A172 (cell line): ENCODE measurements at regions not wholly inside any gene's neighbourhood (a gene's known extent, or its start where the extent isn't known, plus 50 kb on each side); places are given as distances from the start of the nearest gene placed in this dataset.

Experiments
- DNase-seq: peaks from one replicate; pipeline ENCODE4 v3.0.0-alpha.2; 2015; ENCODE audit warnings: low spot score

DNA sequence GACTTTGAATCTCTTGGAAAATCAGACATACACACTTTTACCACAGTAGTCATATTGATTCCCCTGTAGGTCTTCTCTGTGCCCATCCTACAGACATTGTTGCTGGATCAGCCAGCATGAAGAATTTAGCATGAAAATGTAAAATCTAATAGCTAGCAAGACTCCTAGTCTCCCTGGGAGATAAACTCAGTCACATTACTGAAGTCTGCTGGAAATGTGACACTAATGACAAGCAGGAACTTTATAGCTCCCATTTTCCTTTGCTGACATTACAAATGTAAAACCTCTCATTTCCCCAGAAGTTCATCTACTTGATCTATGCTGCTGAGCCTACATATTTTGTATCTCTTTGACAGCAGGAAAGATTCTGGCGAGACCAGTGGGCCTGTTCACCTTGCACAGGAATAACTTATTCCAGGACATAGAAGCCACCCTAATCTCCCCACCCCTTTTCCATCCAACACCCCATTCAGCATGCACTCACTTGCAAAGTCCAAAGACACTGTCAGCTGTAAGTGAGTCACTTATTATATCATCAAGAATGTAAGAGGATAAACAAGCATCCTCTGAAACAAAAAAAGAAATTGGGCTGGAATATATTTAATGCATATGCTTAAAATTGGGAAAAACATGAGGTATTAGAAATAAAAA is 648.3 kb upstream of the PKDCC start:
- DNase-seq = no peak

GRCh38 chr2:41400088-41400665 is 647.6 kb upstream of the PKDCC start:
- peak; percentile 10 for DNase-seq

- no peak for DNase-seq
These were observed 642.4 kb upstream of the PKDCC start for GRCh38 chr2:41405441-41405840.

GRCh38 chr2:41409328-41409727 is 638.5 kb upstream of the PKDCC start:
- no peak for DNase-seq

DNA sequence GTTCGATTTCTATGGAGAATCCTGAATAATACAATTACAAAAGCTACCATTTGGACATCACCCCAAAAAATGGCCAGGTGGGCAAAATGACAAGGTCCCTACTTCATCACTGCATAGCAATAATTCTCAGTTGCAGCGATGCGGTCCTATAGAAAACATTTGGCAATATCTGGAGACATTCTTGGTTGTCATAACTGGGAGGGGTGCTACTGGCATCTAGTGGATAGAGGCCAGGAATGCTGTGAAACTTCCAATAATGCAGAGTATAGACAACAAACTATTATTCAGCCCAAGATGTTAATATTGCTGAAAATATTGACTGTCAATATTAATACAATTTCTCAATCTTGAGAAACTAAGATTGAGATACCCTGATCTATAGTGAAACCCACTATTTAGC is 637.8 kb upstream of the PKDCC start:
- no peak for DNase-seq

DNA sequence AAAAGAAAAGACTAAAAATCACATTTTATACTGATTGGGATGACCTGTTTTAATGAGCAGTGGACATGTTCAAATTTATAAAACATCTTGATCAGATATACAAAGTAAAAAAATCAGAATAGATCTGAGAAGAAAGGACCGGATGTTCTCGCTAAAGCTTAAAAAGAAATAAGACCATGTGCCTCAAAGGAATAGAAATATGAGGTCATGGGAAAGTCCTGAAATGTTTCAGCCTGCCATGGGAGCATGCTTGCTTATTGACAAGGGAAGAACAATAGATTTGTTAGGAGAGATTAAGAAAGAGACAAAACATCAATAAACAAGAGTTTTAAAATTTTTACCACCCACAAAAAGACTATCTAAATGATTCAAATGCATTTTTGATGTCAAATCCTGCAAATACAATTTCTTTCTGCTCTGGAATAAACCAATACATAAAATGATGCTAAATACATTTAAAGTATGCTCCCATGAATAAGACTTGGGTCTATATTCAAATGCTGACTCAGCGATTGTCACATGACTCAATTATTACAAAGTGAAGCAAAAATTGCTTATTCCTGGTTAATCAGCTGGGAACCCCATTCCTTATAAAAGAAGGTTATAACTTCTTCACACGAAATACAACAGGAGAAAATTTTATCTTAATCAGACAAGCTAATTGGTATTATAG is 633.9 kb upstream of the PKDCC start:
- DNase-seq = no peak

GRCh38 chr2:41414486-41415230 is 633.2 kb upstream of the PKDCC start:
- DNase-seq = peak; percentile 39

DNA sequence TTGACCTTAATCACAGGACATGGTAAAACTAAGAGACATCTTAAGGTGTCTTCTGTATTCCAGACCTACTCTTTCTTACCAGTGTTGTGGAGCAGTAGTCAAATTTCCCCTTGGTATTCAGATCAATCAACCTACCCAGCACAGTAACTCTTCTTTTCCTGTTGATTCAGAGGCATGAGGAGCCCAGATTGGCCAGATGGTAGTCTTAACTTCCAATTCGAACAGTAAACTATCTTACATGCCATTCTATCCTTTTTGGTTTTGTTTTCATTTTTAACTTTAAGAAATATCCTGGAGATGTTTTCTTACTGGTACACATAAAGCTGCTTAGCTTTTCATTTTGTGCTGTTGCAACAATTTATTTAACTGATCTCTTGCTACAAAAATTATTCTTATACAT is 630.3 kb upstream of the PKDCC start:
- no peak for DNase-seq

DNA sequence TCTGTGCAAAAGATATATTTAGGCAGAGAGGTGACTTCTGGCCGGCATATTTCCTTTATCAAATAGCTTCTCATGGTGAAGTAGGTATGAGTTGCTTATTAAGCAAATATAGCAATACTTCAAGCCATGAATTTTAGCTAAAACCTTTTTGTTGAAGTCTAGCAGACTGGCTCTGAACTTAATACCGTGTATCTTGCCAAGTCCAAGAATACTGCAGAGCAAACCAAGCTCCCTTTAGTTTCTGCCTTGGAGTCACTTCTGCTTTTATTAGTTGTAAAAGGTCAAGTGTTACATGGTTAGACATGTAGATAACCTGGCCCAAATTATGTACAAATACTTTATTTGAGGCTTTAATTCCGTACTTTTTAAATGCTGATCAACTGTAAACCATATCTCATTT is 627.6 kb upstream of the PKDCC start:
- no peak for DNase-seq

- no peak for DNase-seq
These were observed 626.9 kb upstream of the PKDCC start for GRCh38 chr2:41420872-41421271.

DNA sequence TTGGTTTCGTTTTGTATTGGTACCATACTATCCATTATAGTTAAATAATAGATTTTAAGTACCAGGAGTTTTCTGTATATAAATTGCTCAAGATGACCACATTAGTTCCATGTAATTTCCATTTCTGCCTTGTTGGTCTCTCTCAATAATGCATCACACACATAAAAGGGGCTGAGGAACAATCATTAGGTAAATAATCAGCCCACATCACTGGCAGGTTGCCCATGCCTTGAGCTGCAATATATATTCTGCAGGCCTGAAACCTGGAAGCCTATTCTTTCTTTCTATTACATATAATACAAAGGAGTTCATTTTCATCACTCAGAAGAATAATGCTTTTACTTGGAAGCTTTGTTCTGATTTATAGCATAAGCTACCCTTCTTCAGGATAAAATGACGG is 616.1 kb upstream of the PKDCC start:
- no peak for DNase-seq

DNA sequence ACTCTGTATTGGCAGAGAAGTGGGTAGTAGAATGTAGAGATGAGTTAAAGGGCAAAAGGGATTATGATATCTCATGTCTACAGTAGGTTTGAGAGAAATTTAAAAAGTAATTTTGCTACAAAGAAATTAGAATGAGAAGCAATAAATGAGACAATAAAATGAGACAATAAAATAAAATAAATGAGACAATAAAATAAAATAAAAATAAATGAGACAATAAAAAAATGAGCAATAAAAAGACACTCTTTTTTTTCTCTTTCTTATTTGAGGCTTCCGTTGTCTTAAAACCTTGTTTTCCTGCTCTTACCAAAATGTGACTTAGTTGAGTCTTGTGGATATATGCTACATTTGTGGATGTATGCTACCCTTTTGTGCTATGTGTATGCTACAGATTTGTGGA is 615.4 kb upstream of the PKDCC start:
- DNase-seq = no peak

- no peak for DNase-seq
These were observed 612.8 kb upstream of the PKDCC start for GRCh38 chr2:41434991-41435390.

- DNase-seq = no peak
These were observed 605.9 kb upstream of the PKDCC start for GRCh38 chr2:41441958-41442357.

DNA sequence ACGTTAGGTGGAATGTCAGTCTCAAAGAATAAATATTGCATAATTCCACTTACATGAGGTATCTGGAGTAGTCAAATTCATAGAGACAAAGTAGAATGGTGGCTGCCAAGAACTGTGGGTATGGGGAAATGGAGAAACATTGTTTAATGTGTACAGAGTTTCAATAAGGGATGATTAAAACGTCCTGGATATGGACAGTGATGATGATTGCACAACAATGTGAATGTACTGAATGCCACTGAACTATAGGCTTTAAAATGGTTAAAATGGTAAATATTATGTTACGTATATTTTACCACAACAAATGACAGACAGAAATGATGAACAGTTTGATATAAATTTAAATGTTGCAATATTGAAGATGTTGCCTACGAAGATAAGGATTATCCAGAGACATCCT is 602.0 kb upstream of the PKDCC start:
- DNase-seq = no peak

DNA sequence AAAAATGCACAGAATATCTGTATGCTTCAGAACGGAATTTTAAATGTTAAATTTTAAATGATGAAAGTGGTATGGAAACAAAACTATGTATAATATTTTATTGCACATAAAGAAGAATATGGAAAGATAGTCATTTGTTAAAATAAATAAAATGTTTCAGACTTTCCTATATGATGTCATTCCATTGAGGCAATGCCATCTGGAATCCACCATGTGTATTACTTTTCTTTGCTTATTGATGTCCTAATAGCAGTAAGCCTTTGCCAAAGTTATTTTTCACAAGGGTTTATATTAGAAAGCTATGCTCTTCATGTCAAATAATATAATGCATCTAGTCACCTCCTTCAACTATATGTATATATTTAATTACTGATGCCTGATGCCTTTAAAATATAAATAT is 601.6 kb upstream of the PKDCC start:
- no peak for DNase-seq

DNA sequence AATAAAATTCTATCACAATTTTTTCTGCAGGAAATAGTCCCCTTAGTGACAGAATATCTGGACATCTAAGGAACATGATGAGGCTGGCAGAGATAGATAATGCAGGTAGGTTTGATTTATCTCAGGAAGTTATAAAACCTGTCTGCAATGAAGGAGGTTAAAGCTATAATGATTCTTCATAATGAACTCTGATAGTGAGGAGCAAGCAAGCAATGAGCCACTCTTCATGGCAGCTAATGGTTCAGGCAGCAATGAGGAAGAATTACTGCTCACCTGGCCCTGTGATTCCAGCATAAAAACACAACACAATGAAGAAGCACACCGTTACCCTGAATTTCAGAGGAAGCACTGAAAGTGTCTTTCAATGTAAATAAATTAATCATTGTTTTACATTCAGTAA is 599.6 kb upstream of the PKDCC start:
- DNase-seq = no peak

GRCh38 chr2:41457026-41457425 is 590.8 kb upstream of the PKDCC start:
- DNase-seq = no peak

GRCh38 chr2:41460661-41461060 is 587.2 kb upstream of the PKDCC start:
- DNase-seq = no peak

DNA sequence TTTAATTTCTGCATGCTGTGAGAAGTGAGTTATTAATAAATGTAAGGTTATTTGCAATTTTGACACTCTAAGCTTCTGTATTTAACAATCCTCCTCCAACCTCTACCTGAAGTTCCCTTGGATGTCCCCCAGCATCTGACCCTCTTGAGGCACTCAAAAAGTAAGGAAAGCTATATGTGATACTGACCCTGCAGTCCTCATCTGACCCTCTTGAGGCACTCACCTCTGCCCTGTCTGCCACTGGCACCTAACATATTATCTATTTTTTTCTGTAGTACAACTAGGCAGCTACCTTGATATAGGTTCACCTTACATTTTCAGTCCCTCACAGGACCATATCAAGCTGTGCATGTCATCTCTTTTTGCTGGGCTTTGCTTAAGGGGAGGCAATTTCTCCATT is 583.4 kb upstream of the PKDCC start:
- no peak for DNase-seq

GRCh38 chr2:41475959-41476358 is 571.9 kb upstream of the PKDCC start:
- DNase-seq = no peak

- no peak for DNase-seq
These were observed 565.2 kb upstream of the PKDCC start for GRCh38 chr2:41482659-41483058.

DNA sequence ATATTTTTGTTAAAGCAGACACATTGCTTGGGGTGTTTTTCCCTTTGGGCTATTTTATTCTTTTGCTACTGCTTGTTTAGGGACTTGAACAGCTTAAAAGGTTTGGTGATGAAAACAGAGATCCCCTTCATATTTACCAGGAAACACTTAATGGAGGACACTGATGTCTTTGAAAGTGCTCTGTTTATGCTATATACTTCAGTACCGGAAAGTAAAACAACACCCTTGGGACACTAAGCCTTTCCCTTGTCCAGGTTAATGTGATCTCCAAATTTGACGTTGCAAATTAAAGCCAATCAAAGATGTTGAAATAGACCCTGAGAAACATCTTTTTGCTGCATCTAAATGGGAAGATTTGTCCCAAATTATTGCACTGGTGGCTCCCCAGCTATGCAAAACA is 564.6 kb upstream of the PKDCC start:
- DNase-seq = no peak
